OCI-LY3 (cell line): ENCODE measurements at regions not wholly inside any gene's neighbourhood (a gene's known extent, or its start where the extent isn't known, plus 50 kb on each side); places are given as distances from the start of the nearest gene placed in this dataset.

Source experiments
- CTCF ChIP-seq: fragments of 200-600, 300-600 bp; sonication (generic); IDR thresholded peaks from 2 replicates; pipeline ENCODE4 v1.5.1; 2014; ENCODE audit warnings: antibody characterized with exemption, low read length, low read depth
- EZH2phosphoT487 ChIP-seq: fragments of 200-600 bp; shearing (Covaris generic); IDR thresholded peaks from 2 replicates; pipeline ENCODE4 v1.6.1; 2018; ENCODE audit warnings: antibody characterized with exemption, mixed run types, low read depth

GRCh38 chr2:217484046-217484445, 518.7 kb downstream of the TNS1 start:
- no peak for TF ChIP-seq CTCF
- no peak for TF ChIP-seq EZH2phosphoT487
